CD14-positive monocyte (primary cell): ENCODE measurements at regions not wholly inside any gene's neighbourhood (a gene's known extent, or its start where the extent isn't known, plus 50 kb on each side); places are given as distances from the start of the nearest gene placed in this dataset.
A peak's percentile ranks its signal among the peaks of the same experiment; 100 is the strongest.

Experiments used
- DNase-seq, 3 donors: peaks; one replicate each; pipeline ENCODE4 v3.0.0-alpha.2; 2011 to 2022
- H2AFZ ChIP-seq: 2 replicates; pipeline ENCODE4 v1.6.0; 2012; ENCODE audit warnings: mild to moderate bottlenecking, low read depth, low read length, inconsistent platforms; ENCODE audit not compliant: insufficient read depth, poor library complexity, severe bottlenecking
- H3K27ac ChIP-seq, 2 donors: 1 replicate in 1 of 2; 2 replicates in 1 of 2; pipeline ENCODE4 v1.5.1; 2012 to 2013; ENCODE audit warnings: low read length in 2 of 2, control low read depth in 1 of 2, inconsistent platforms in 1 of 2, low read depth in 1 of 2, mild to moderate bottlenecking in 1 of 2
- H3K27me3 ChIP-seq, 2 donors: one replicate each; pipeline versions ENCODE4 v1.6.0 to v1.6.1; 2011 to 2013; ENCODE audit warnings: low read length in 2 of 2; ENCODE audit not compliant: control insufficient read depth in 2 of 2, insufficient read depth in 2 of 2
- H3K36me3 ChIP-seq, 2 donors: replicated peaks in 1 of 2; 1 replicate in 1 of 2; 2 replicates in 1 of 2; pipeline versions ENCODE4 v1.5.1 to v1.6.1; 2012 to 2013; ENCODE audit warnings: low read length in 2 of 2, control low read depth in 1 of 2, inconsistent platforms in 1 of 2, mild to moderate bottlenecking in 1 of 2; ENCODE audit not compliant: insufficient read depth in 2 of 2, control insufficient read depth in 1 of 2
- H3K4me1 ChIP-seq, 2 donors: 1 replicate in 1 of 2; 2 replicates in 1 of 2; pipeline versions ENCODE4 v1.5.1 to v1.6.1; 2012 to 2013; ENCODE audit warnings: low read length in 2 of 2, control low read depth in 1 of 2, inconsistent platforms in 1 of 2, mild to moderate bottlenecking in 1 of 2, moderate library complexity in 1 of 2; ENCODE audit not compliant: insufficient read depth in 2 of 2, control insufficient read depth in 1 of 2
- H3K4me2 ChIP-seq: replicated peaks from 2 replicates; pipeline ENCODE3; 2012; ENCODE audit warnings: low read length, moderate library complexity, mild to moderate bottlenecking; ENCODE audit not compliant: poor library complexity, severe bottlenecking; ENCODE audit errors: extremely low read depth
- H3K4me3 ChIP-seq, 3 experiments: fragments of 200-600 bp in 1 of 3; sonication (generic) in 1 of 3; replicated peaks in 1 of 3; 1 replicate in 2 of 3; 2 replicates in 1 of 3; pipeline ENCODE4 v1.5.1; 2011 to 2013; ENCODE audit warnings: low read length in 3 of 3, mild to moderate bottlenecking in 3 of 3, control low read depth in 2 of 3, low read depth in 2 of 3, inconsistent platforms in 1 of 3, moderate library complexity in 1 of 3
- H3K79me2 ChIP-seq: 2 replicates; pipeline ENCODE4 v1.6.0; 2012; ENCODE audit warnings: mild to moderate bottlenecking, control low read depth, inconsistent platforms, low read length, moderate library complexity; ENCODE audit not compliant: insufficient read depth
- H3K9ac ChIP-seq: 2 replicates; pipeline ENCODE4 v1.6.0; 2017; ENCODE audit warnings: low read length, mild to moderate bottlenecking; ENCODE audit not compliant: insufficient read depth, poor library complexity, severe bottlenecking
- H3K9me3 ChIP-seq, 2 donors: replicated peaks in 1 of 2; 1 replicate in 1 of 2; 2 replicates in 1 of 2; pipeline versions ENCODE4 v1.5.1 to v1.6.1; 2012 to 2013; ENCODE audit warnings: low read length in 2 of 2, control low read depth in 1 of 2; ENCODE audit not compliant: control insufficient read depth in 1 of 2, insufficient read depth in 1 of 2
- H4K20me1 ChIP-seq: 2 replicates; pipeline ENCODE4 v1.6.0; 2012; ENCODE audit warnings: mild to moderate bottlenecking, low read length, control low read depth, moderate library complexity; ENCODE audit not compliant: insufficient read depth
- H3K27ac Mint-ChIP-seq, 7 donors: one replicate each; pipeline ENCODE4 v1.8.0; 2020; ENCODE audit warnings: mild to moderate bottlenecking in 7 of 7, mixed read lengths in 7 of 7, moderate library complexity in 6 of 7, inconsistent platforms in 2 of 7
- H3K27me3 Mint-ChIP-seq, 3 donors: one replicate each; pipeline ENCODE4 v1.8.0; 2021 to 2022; ENCODE audit warnings: low read depth in 3 of 3, mild to moderate bottlenecking in 3 of 3, mixed read lengths in 3 of 3, moderate library complexity in 3 of 3, inconsistent platforms in 1 of 3
- H3K36me3 Mint-ChIP-seq, 2 donors: one replicate each; pipeline ENCODE4 v1.8.0; 2020; ENCODE audit warnings: mixed read lengths in 2 of 2, inconsistent platforms in 1 of 2, mild to moderate bottlenecking in 1 of 2
- H3K4me1 Mint-ChIP-seq: one replicate; pipeline ENCODE4 v1.8.0; 2020; ENCODE audit warnings: mild to moderate bottlenecking, mixed read lengths
- H3K4me3 Mint-ChIP-seq, 2 donors: one replicate each; pipeline ENCODE4 v1.8.0; 2020; ENCODE audit warnings: mild to moderate bottlenecking in 2 of 2, mixed read lengths in 2 of 2, moderate library complexity in 1 of 2
- H3K9me3 Mint-ChIP-seq, 7 donors: one replicate each; pipeline ENCODE4 v1.8.0; 2020 to 2022; ENCODE audit warnings: mixed read lengths in 7 of 7, mild to moderate bottlenecking in 6 of 7, moderate library complexity in 6 of 7, inconsistent platforms in 2 of 7
- WGBS: methylation state at CpG from one replicate; pipeline ENCODE4 v1.1.5; 2013; ENCODE audit warnings: missing lambda C conversion rate; ENCODE audit not compliant: insufficient coverage; 5-methylcytosine and 5-hydroxymethylcytosine counted together
- intact Hi-C, 2 donors: fragments of 100-400 bp; cut with micrococcal nuclease; formaldehyde crosslinking; loops; one replicate each; pipeline versions ENCODE4 v1.15.0 to v1.15.1; 2023
- TF ChIP-seq, protein P1 (sequence below): fragments of 200-600 bp; IDR thresholded peaks from one replicate; pipeline ENCODE4 v1.8.0; 2022; ENCODE audit warnings: antibody characterized with exemption, mild to moderate bottlenecking

GRCh38 chr20:23258747-23259121, 91.9 kb upstream of the NXT1 start:
- H3K9me3 ChIP-seq: peaks cover 0 to 5% of the 10 kb centered on the region in 2 donors
- Mint-ChIP-seq H3K27ac (peak overlapping the region in 5 of 7 donors; percentile 40 to 87 (median 76)), H3K36me3 (no peaks in the 10 kb centered on the region), H3K27me3 (peaks cover 0 to 6% (median 3%) of the 10 kb centered on the region in 3 donors), H3K4me1 (peaks cover 31% of the 10 kb centered on the region), H3K9me3 (peaks cover under 1 to 6% (median 5%) of the 10 kb centered on the region in 7 donors), H3K4me3 (no peak overlapping the region)
- H3K4me2 ChIP-seq: peak overlapping the region; percentile 46
- H3K4me1 ChIP-seq: peaks cover 20 to 25% of the 10 kb centered on the region in 2 donors
- no peaks in the 10 kb centered on the region for H4K20me1 ChIP-seq
- no peak overlapping the region for H3K9ac ChIP-seq
- H3K36me3 ChIP-seq: no peaks in the 10 kb centered on the region
- DNase-seq: no peak
- H3K27ac ChIP-seq: no peak overlapping the region
- no peaks in the 10 kb centered on the region for H3K79me2 ChIP-seq
- TF ChIP-seq, protein P1, sequence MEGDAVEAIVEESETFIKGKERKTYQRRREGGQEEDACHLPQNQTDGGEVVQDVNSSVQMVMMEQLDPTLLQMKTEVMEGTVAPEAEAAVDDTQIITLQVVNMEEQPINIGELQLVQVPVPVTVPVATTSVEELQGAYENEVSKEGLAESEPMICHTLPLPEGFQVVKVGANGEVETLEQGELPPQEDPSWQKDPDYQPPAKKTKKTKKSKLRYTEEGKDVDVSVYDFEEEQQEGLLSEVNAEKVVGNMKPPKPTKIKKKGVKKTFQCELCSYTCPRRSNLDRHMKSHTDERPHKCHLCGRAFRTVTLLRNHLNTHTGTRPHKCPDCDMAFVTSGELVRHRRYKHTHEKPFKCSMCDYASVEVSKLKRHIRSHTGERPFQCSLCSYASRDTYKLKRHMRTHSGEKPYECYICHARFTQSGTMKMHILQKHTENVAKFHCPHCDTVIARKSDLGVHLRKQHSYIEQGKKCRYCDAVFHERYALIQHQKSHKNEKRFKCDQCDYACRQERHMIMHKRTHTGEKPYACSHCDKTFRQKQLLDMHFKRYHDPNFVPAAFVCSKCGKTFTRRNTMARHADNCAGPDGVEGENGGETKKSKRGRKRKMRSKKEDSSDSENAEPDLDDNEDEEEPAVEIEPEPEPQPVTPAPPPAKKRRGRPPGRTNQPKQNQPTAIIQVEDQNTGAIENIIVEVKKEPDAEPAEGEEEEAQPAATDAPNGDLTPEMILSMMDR: no peak
- no CpG with 5 or more reads among the region's 3 CpGs for WGBS
- intact Hi-C loops: no loop called here
- peak overlapping the region in 1 of 3 experiments; percentile 7 for H3K4me3 ChIP-seq
- H3K27me3 ChIP-seq: no peaks in the 10 kb centered on the region
- no peak overlapping the region for H2AFZ ChIP-seq

DNA sequence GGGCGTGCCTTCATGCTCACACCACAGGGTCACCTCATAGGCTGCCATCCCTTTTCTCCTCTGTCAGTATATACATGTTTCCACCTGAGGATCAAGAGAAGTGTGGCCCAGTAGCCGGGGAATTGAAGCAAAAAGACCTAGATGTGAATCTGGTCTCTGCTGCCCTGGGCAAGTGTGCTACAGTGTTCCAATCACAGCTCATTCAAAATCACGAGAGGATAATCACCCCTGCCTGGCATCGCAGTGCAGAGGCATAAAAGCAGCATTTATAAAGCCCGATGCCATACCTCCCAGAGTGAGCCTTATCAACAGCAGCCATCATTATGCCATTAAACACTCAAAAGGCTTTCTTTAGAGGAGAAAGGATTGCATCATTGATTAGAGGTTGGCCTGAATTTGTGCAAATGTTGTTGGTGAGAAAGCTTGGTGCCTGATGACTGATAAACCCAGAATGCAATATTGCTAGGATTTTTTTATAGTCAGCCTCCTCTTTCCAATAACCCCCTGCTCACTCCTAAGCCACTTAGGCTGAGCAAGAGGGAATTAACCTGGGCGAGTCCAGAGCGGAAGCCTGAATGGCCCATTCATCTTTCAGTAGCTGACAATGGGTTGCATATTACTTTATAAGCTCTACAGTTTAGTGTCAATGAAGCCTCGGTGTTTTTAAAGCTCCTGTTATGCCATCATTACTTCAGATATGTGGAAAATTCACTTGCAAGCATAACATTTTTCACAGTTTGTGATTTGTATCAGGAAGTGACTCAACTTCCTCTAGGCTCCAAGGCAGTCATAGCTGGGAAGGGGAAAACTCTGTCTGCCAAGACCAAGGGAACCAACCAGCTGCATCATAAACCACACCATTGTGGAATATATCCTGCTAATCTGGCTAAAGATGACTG, 92.5 kb upstream of the NXT1 start:
- H3K4me3 ChIP-seq: peak overlapping the region in 1 of 3 experiments; percentile 7
- no peak overlapping the region for H3K9ac ChIP-seq
- H3K4me2 ChIP-seq: peak overlapping the region; percentile 46
- Mint-ChIP-seq H3K27ac (peak overlapping the region; percentile 61 to 87 (median 74)), H3K9me3 (no peaks in the 10 kb centered on the region), H3K27me3 (peaks cover 0 to 4% (median 3%) of the 10 kb centered on the region in 3 donors), H3K4me1 (peaks cover 31% of the 10 kb centered on the region), H3K36me3 (no peaks in the 10 kb centered on the region), H3K4me3 (peak overlapping the region in 1 of 2 donors; percentile 26)
- H3K9me3 ChIP-seq: no peaks in the 10 kb centered on the region
- no peaks in the 10 kb centered on the region for H4K20me1 ChIP-seq
- no peaks in the 10 kb centered on the region for H3K79me2 ChIP-seq
- TF ChIP-seq, protein P1: no peak
- peak overlapping the region in 1 of 2 donors; percentile 59 for H3K27ac ChIP-seq
- peak; percentile 56 to 90 (median 84) for DNase-seq
- intact Hi-C loops: no loop called here
- H2AFZ ChIP-seq: peak overlapping the region; percentile 23
- H3K36me3 ChIP-seq: no peaks in the 10 kb centered on the region
- WGBS: 62% methylated on average over 3 of the region's 8 CpGs
- H3K27me3 ChIP-seq: no peaks in the 10 kb centered on the region
- H3K4me1 ChIP-seq: peaks cover 20 to 25% of the 10 kb centered on the region in 2 donors
